ENCODE measurements at regions not wholly inside any gene's neighbourhood (a gene's known extent, or its start where the extent isn't known, plus 50 kb on each side); places are given as distances from the start of the nearest gene placed in this dataset.
A peak's percentile ranks its signal among the peaks of the same experiment; 100 is the strongest.
"Not testable (repeated sequence)": the region's sequence is repeated elsewhere in the genome, so short reads cannot be mapped to it uniquely, and the experiment has no call there.

- no peak for ATAC-seq
- Mint-ChIP-seq H3K27ac (no peak overlapping the region), H3K9me3 (peaks cover 0 to 3% of the 10 kb centered on the region in 2 donors), H3K36me3 (no peaks in the 10 kb centered on the region)
- no peak for DNase-seq (ENCODE audit: low spot score in 2 of 2)
Measured at GRCh38 chr6:142648526-142648925, 296.4 kb downstream of the HIVEP2 start.

GRCh38 chr6:142649438-142650234 is 295.3 kb downstream of the HIVEP2 start:
- H3K27ac Mint-ChIP-seq; ATAC-seq; DNase-seq (ENCODE audit: low spot score in 2 of 2); H3K36me3 Mint-ChIP-seq; H3K9me3 Mint-ChIP-seq: not testable (repeated sequence)

- no peak overlapping the region for H3K27ac Mint-ChIP-seq
- no peak for ATAC-seq
- H3K9me3 Mint-ChIP-seq, result peaks cover 0 to 3% of the 10 kb centered on the region in 2 donors
- no peaks in the 10 kb centered on the region for H3K36me3 Mint-ChIP-seq
- no peak for DNase-seq (ENCODE audit: low spot score in 2 of 2)
Measured at GRCh38 chr6:142651384-142651783, 293.6 kb downstream of the HIVEP2 start.

GRCh38 chr6:142653710-142654420 is 291.1 kb downstream of the HIVEP2 start:
- ATAC-seq, result no peak

GRCh38 chr6:142659661-142660060 is 285.3 kb downstream of the HIVEP2 start:
- DNase-seq (ENCODE audit: low spot score in 2 of 2) (no peak), ATAC-seq (no peak)
- Mint-ChIP-seq H3K9me3 (peaks cover 14 to 19% of the 10 kb centered on the region in 2 donors), H3K36me3 (peaks cover 5 to 20% of the 10 kb centered on the region in 2 donors), H3K27ac (no peak overlapping the region)

More at GRCh38 chr6:142653710-142654420, 291.1 kb downstream of the HIVEP2 start:
- Mint-ChIP-seq H3K36me3 (no peaks in the 10 kb centered on the region), H3K9me3 (peaks cover 0 to 3% of the 10 kb centered on the region in 2 donors), H3K27ac (no peak overlapping the region)
- DNase-seq (ENCODE audit: low spot score in 2 of 2), result no peak

- ATAC-seq (no peak), DNase-seq (ENCODE audit: low spot score in 2 of 2) (no peak)
- peaks cover 32 to 41% of the 10 kb centered on the region in 2 donors for H3K9me3 Mint-ChIP-seq
- no peak overlapping the region for H3K27ac Mint-ChIP-seq
- H3K36me3 Mint-ChIP-seq, result peaks cover 5 to 44% of the 10 kb centered on the region in 2 donors
Measured at GRCh38 chr6:142665393-142665792, 279.6 kb downstream of the HIVEP2 start.

- DNase-seq (ENCODE audit: low spot score in 2 of 2) (no peak), ATAC-seq (no peak)
- Mint-ChIP-seq H3K9me3 (peaks cover 36 to 51% of the 10 kb centered on the region in 2 donors), H3K27ac (peak overlapping the region in 1 of 2 donors; percentile 13), H3K36me3 (peaks cover 5 to 54% of the 10 kb centered on the region in 2 donors)
Measured at GRCh38 chr6:142666599-142667185, 278.3 kb downstream of the HIVEP2 start.

GRCh38 chr6:142669471-142670351 is 275.3 kb downstream of the HIVEP2 start:
- Mint-ChIP-seq H3K9me3 (peaks cover 21 to 35% of the 10 kb centered on the region in 2 donors), H3K36me3 (peaks cover 0 to 37% of the 10 kb centered on the region in 2 donors), H3K27ac (no peak overlapping the region)
- ATAC-seq (no peak), DNase-seq (ENCODE audit: low spot score in 2 of 2) (no peak)

- Mint-ChIP-seq H3K27ac (no peak overlapping the region), H3K9me3 (peaks cover 10 to 20% of the 10 kb centered on the region in 2 donors), H3K36me3 (peaks cover 0 to 22% of the 10 kb centered on the region in 2 donors)
- ATAC-seq (no peak), DNase-seq (ENCODE audit: low spot score in 2 of 2) (no peak)
Measured at GRCh38 chr6:142671791-142672190, 273.2 kb downstream of the HIVEP2 start.

GRCh38 chr6:142675517-142675916 is 269.5 kb downstream of the HIVEP2 start:
- H3K27ac Mint-ChIP-seq, result no peak overlapping the region

GRCh38 chr6:142676027-142676443 is 268.9 kb downstream of the HIVEP2 start:
- H3K27ac Mint-ChIP-seq, result no peak overlapping the region
- peaks cover 0 to 10% of the 10 kb centered on the region in 2 donors for H3K36me3 Mint-ChIP-seq
- DNase-seq (ENCODE audit: low spot score in 2 of 2), result no peak
- ATAC-seq, result no peak
- peaks cover 3 to 9% of the 10 kb centered on the region in 2 donors for H3K9me3 Mint-ChIP-seq

More at GRCh38 chr6:142675517-142675916, 269.5 kb downstream of the HIVEP2 start:
- Mint-ChIP-seq H3K36me3 (peaks cover 0 to 14% of the 10 kb centered on the region in 2 donors), H3K9me3 (peaks cover 4 to 11% of the 10 kb centered on the region in 2 donors)
- DNase-seq (ENCODE audit: low spot score in 2 of 2) (no peak), ATAC-seq (no peak)

GRCh38 chr6:142676647-142677192 is 268.3 kb downstream of the HIVEP2 start:
- ATAC-seq (no peak), DNase-seq (ENCODE audit: low spot score in 2 of 2) (no peak)
- peaks cover 0 to 2% of the 10 kb centered on the region in 2 donors for H3K9me3 Mint-ChIP-seq

GRCh38 chr6:142679907-142680700 is 264.9 kb downstream of the HIVEP2 start:
- H3K9me3 Mint-ChIP-seq, result peaks cover 7 to 12% of the 10 kb centered on the region in 2 donors
- H3K27ac Mint-ChIP-seq, result peak overlapping the region in 1 of 2 donors; percentile 0
- ATAC-seq, result peak; percentile 89 to 98

More at GRCh38 chr6:142676647-142677192, 268.3 kb downstream of the HIVEP2 start:
- Mint-ChIP-seq H3K27ac (no peak overlapping the region), H3K36me3 (peaks cover 0 to 3% of the 10 kb centered on the region in 2 donors)

GRCh38 chr6:142681099-142681498 is 263.9 kb downstream of the HIVEP2 start:
- no peak for ATAC-seq
- Mint-ChIP-seq H3K27ac (no peak overlapping the region), H3K36me3 (peaks cover 5 to 12% of the 10 kb centered on the region in 2 donors), H3K9me3 (peaks cover 8 to 13% of the 10 kb centered on the region in 2 donors)
- DNase-seq (ENCODE audit: low spot score in 2 of 2), result no peak

More at GRCh38 chr6:142679907-142680700, 264.9 kb downstream of the HIVEP2 start:
- peaks cover 3 to 10% of the 10 kb centered on the region in 2 donors for H3K36me3 Mint-ChIP-seq
- DNase-seq (ENCODE audit: low spot score in 2 of 2), result peak in 1 of 2 donors; percentile 54

- peaks cover 5 to 12% of the 10 kb centered on the region in 2 donors for H3K36me3 Mint-ChIP-seq
- DNase-seq (ENCODE audit: low spot score in 2 of 2), result no peak
- peaks cover 8 to 13% of the 10 kb centered on the region in 2 donors for H3K9me3 Mint-ChIP-seq
- no peak for ATAC-seq
- no peak overlapping the region for H3K27ac Mint-ChIP-seq
Measured at GRCh38 chr6:142682985-142683384, 262.0 kb downstream of the HIVEP2 start.
